Uterus (tissue), 2 donors: ENCODE measurements at regions not wholly inside any gene's neighbourhood (a gene's known extent, or its start where the extent isn't known, plus 50 kb on each side); places are given as distances from the start of the nearest gene placed in this dataset.

Experiments used
- POLR2A ChIP-seq, 2 donors: fragments of 450-650 bp; IDR thresholded peaks; one replicate each; pipeline ENCODE4 v1.6.1; 2016; ENCODE audit warnings: antibody characterized with exemption in 2 of 2, mild to moderate bottlenecking in 1 of 2, moderate library complexity in 1 of 2
- TF ChIP-seq, protein P1 (sequence below), 4 experiments: fragments of 200-600 bp in 2 of 4; fragments of 450-650 bp in 2 of 4; sonication (generic) in 2 of 4; IDR thresholded peaks; one replicate each; pipeline ENCODE4 v1.5.1; 2016 to 2019; ENCODE audit warnings: antibody characterized with exemption in 4 of 4, mild to moderate bottlenecking in 2 of 4, moderate library complexity in 1 of 4

- TF ChIP-seq, protein P1, sequence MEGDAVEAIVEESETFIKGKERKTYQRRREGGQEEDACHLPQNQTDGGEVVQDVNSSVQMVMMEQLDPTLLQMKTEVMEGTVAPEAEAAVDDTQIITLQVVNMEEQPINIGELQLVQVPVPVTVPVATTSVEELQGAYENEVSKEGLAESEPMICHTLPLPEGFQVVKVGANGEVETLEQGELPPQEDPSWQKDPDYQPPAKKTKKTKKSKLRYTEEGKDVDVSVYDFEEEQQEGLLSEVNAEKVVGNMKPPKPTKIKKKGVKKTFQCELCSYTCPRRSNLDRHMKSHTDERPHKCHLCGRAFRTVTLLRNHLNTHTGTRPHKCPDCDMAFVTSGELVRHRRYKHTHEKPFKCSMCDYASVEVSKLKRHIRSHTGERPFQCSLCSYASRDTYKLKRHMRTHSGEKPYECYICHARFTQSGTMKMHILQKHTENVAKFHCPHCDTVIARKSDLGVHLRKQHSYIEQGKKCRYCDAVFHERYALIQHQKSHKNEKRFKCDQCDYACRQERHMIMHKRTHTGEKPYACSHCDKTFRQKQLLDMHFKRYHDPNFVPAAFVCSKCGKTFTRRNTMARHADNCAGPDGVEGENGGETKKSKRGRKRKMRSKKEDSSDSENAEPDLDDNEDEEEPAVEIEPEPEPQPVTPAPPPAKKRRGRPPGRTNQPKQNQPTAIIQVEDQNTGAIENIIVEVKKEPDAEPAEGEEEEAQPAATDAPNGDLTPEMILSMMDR (IDR thresholded peaks at IDR 0.05): no peak
- no peak for TF ChIP-seq POLR2A (IDR thresholded peaks at IDR 0.05)
Observed at GRCh38 chr14:39562175-39562574, 129.9 kb upstream of the FBXO33 start.
